Endothelial cell of umbilical vein (primary cell): ENCODE measurements at regions not wholly inside any gene's neighbourhood (a gene's known extent, or its start where the extent isn't known, plus 50 kb on each side); places are given as distances from the start of the nearest gene placed in this dataset.

Experiments used
- BruUV-seq: library from RNA; stranded (reverse); fragments of 400-500 nt; replicated peaks from 2 replicates; lab custom pipeline; 2021; lab: Mats Ljungman, UMichigan
- CTCF ChIA-PET: fragments of 300-600, 350-600 bp; sonication (Branson Sonifier 250); formaldehyde crosslinking; loops from one replicate; lab custom pipeline; 2021; ENCODE audit warnings: antibody characterized with exemption, inconsistent platforms; lab: Charles Lee
- POLR2A ChIA-PET: fragments of 300-600, 350-600 bp; sonication (Branson Sonifier 250); formaldehyde crosslinking; loops from one replicate; lab custom pipeline; 2021; ENCODE audit warnings: antibody characterized with exemption, inconsistent platforms; lab: Charles Lee
- DNase-seq: peaks from one replicate; pipeline ENCODE4 v3.0.0-alpha.2; 2011; ENCODE audit warnings: low read depth, low spot score
- FAIRE-seq: peaks from 2 replicates; lab custom pipeline; 2011; peaks lifted over from hg19 to GRCh38; lab: Jason Lieb, UNC
- H2AFZ ChIP-seq: 2 replicates; pipeline ENCODE4 v1.6.0; 2012; ENCODE audit warnings: low read depth, low read length, control low read depth, inconsistent platforms
- H3K27ac ChIP-seq: 2 replicates; pipeline ENCODE4 v1.5.1; 2011; ENCODE audit warnings: low read depth, mild to moderate bottlenecking, control low read depth, low read length, moderate library complexity; ENCODE audit not compliant: insufficient read depth
- H3K27me3 ChIP-seq, 2 experiments: 2 replicates each; pipeline versions ENCODE4 v1.6.0 to v1.6.1; 2011; ENCODE audit warnings: low read length in 2 of 2, mixed read lengths in 1 of 2; ENCODE audit not compliant: control insufficient read depth in 2 of 2, insufficient read depth in 2 of 2
- H3K36me3 ChIP-seq, 2 experiments: 2 replicates in 1 of 2; 3 replicates in 1 of 2; pipeline ENCODE4 v1.5.1; 2011; ENCODE audit warnings: low read length in 2 of 2, mild to moderate bottlenecking in 1 of 2, moderate library complexity in 1 of 2; ENCODE audit not compliant: control insufficient read depth in 2 of 2, insufficient read depth in 2 of 2; ENCODE audit errors: extremely low read depth in 1 of 2
- H3K4me1 ChIP-seq: 3 replicates; pipeline ENCODE4 v1.5.1; 2011; ENCODE audit warnings: mild to moderate bottlenecking, low read length; ENCODE audit not compliant: control insufficient read depth, insufficient read depth; ENCODE audit errors: extremely low read depth
- H3K4me2 ChIP-seq: 2 replicates; pipeline ENCODE4 v1.6.1; 2011; ENCODE audit warnings: low read length, control low read depth, mixed read lengths; ENCODE audit not compliant: insufficient read depth
- H3K4me3 ChIP-seq, 3 experiments: fragments of 200-600 bp in 1 of 3; sonication (generic), shearing (Covaris generic) in 1 of 3; replicated peaks in 1 of 3; 2 replicates each; pipeline ENCODE4 v1.5.1; 2011 to 2016; ENCODE audit warnings: control low read depth in 3 of 3, low read length in 3 of 3, mild to moderate bottlenecking in 2 of 3, inconsistent platforms in 1 of 3, low read depth in 1 of 3, moderate library complexity in 1 of 3; ENCODE audit not compliant: insufficient read depth in 1 of 3
- H3K79me2 ChIP-seq: 2 replicates; pipeline ENCODE4 v1.6.0; 2012; ENCODE audit warnings: low read length, inconsistent platforms; ENCODE audit not compliant: control insufficient read depth, insufficient read depth
- H3K9ac ChIP-seq: replicated peaks from 2 replicates; pipeline ENCODE3; 2011; ENCODE audit warnings: low read length, control low read depth; ENCODE audit not compliant: insufficient read depth; ENCODE audit errors: extremely low read depth
- H3K9me1 ChIP-seq: replicated peaks from 3 replicates; pipeline ENCODE4 v1.6.0; 2011; ENCODE audit warnings: mild to moderate bottlenecking, low read length; ENCODE audit not compliant: control insufficient read depth, insufficient read depth; ENCODE audit errors: extremely low read depth
- H3K9me3 ChIP-seq: replicated peaks from 2 replicates; pipeline ENCODE4 v1.5.1; 2012; ENCODE audit warnings: low read length, inconsistent platforms; ENCODE audit not compliant: control insufficient read depth, insufficient read depth
- H4K20me1 ChIP-seq: replicated peaks from 2 replicates; pipeline ENCODE3; 2011; ENCODE audit warnings: mild to moderate bottlenecking, low read length; ENCODE audit not compliant: control insufficient read depth, insufficient read depth; ENCODE audit errors: extremely low read depth
- EZH2 ChIP-seq: IDR thresholded peaks from 2 replicates; pipeline ENCODE4 v1.6.1; 2012; ENCODE audit warnings: borderline replicate concordance, low read depth, mild to moderate bottlenecking, moderate library complexity, low read length, inconsistent platforms; ENCODE audit not compliant: severe bottlenecking
- FOS ChIP-seq: IDR thresholded peaks from 2 replicates; pipeline ENCODE4 v1.6.1; 2011; ENCODE audit warnings: mild to moderate bottlenecking, low read length, moderate library complexity, borderline replicate concordance; ENCODE audit not compliant: insufficient read depth
- GATA2 ChIP-seq: IDR thresholded peaks from 2 replicates; pipeline ENCODE4 v1.7.0; 2011; ENCODE audit warnings: low read depth, mild to moderate bottlenecking, moderate library complexity, mixed read lengths, low read length; ENCODE audit not compliant: insufficient read length, insufficient read depth
- JUN ChIP-seq: IDR thresholded peaks from 2 replicates; pipeline ENCODE4 v1.6.1; 2011; ENCODE audit warnings: borderline replicate concordance, low read depth; ENCODE audit not compliant: insufficient read length, insufficient read depth
- MYC ChIP-seq: IDR thresholded peaks from one replicate; pipeline ENCODE4 v1.6.1; 2011; ENCODE audit warnings: mild to moderate bottlenecking, low read depth, low read length
- POLR2A ChIP-seq: IDR thresholded peaks from 2 replicates; pipeline ENCODE4 v1.6.1; 2012; ENCODE audit warnings: low read depth, mild to moderate bottlenecking, control low read depth, low read length
- POLR2AphosphoS5 ChIP-seq: IDR thresholded peaks from 2 replicates; pipeline ENCODE4 v1.6.1; 2012; ENCODE audit warnings: low read depth, mild to moderate bottlenecking, control low read depth, low read length, moderate library complexity; ENCODE audit not compliant: insufficient read depth
- dilution Hi-C: fragments of 300-500 bp; cut with MboI; formaldehyde crosslinking; loops from one replicate; pipeline ENCODE4 v1.15.0; 2019; ENCODE audit warnings: low sequenced_read_pairs; ENCODE audit not compliant: extremely low pct_ligation_motif_present
- intact Hi-C: fragments of 100-400 bp; cut with micrococcal nuclease; formaldehyde crosslinking; loops from one replicate; pipeline ENCODE4 v1.10.0; 2022
- TF ChIP-seq, protein P1 (sequence below): IDR thresholded peaks from 2 replicates; pipeline ENCODE4 v1.6.1; 2011; ENCODE audit not compliant: insufficient read depth, insufficient read length
- TF ChIP-seq, protein P2 (sequence below), 2 donors: IDR thresholded peaks; 1 replicate in 1 of 2; 2 replicates in 1 of 2; pipeline ENCODE4 v1.5.1; 2011; ENCODE audit warnings: low read length in 2 of 2, mild to moderate bottlenecking in 2 of 2, moderate library complexity in 2 of 2, control low read depth in 1 of 2, inconsistent platforms in 1 of 2, low read depth in 1 of 2; ENCODE audit not compliant: insufficient read depth in 1 of 2; ENCODE audit errors: extremely low read depth in 1 of 2

DNA sequence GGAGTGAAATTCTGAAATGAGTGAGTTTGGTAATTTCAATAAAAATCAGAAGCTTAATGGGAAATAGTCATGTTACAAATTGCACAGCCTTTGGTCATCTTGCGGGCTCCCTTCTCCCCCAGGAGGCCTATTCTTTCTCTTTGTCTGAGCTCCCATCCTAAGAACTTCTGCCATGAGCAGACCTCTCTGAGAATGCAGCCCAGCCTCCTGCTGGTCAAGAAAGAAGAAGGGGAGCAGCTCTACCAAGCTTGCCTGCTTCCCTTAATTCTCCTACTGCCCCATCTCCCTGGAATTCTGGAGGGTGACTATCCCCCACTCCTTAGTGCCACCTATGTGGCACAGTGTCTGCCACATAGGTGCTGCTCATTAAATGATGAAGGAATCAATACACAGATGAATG is 300.7 kb upstream of the DAB1 start:
- CTCF ChIA-PET = no interaction called here
- H2AFZ ChIP-seq = no peak overlapping the region
- BruUV-seq = no TSS peak
- dilution Hi-C loops = no loop called here
- H3K36me3 ChIP-seq = no peaks in the 10 kb centered on the region
- no peak overlapping the region for H3K9ac ChIP-seq
- DNase-seq (no peak), FAIRE-seq (no peak)
- H4K20me1 ChIP-seq = no peaks in the 10 kb centered on the region
- H3K4me1 ChIP-seq = no peaks in the 10 kb centered on the region
- H3K4me3 ChIP-seq = no peak overlapping the region
- POLR2A ChIA-PET = no interaction called here
- H3K9me3 ChIP-seq = no peaks in the 10 kb centered on the region
- intact Hi-C loops = no loop called here
- H3K9me1 ChIP-seq = no peaks in the 10 kb centered on the region
- H3K4me2 ChIP-seq = no peak overlapping the region
- TF ChIP-seq, protein P1, sequence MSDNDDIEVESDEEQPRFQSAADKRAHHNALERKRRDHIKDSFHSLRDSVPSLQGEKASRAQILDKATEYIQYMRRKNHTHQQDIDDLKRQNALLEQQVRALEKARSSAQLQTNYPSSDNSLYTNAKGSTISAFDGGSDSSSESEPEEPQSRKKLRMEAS = no peak
- TF ChIP-seq FOS = no peak
- no peak for TF ChIP-seq POLR2AphosphoS5
- TF ChIP-seq MYC = no peak
- TF ChIP-seq EZH2 = no peak
- TF ChIP-seq POLR2A = no peak
- TF ChIP-seq JUN = no peak
- TF ChIP-seq, protein P2, sequence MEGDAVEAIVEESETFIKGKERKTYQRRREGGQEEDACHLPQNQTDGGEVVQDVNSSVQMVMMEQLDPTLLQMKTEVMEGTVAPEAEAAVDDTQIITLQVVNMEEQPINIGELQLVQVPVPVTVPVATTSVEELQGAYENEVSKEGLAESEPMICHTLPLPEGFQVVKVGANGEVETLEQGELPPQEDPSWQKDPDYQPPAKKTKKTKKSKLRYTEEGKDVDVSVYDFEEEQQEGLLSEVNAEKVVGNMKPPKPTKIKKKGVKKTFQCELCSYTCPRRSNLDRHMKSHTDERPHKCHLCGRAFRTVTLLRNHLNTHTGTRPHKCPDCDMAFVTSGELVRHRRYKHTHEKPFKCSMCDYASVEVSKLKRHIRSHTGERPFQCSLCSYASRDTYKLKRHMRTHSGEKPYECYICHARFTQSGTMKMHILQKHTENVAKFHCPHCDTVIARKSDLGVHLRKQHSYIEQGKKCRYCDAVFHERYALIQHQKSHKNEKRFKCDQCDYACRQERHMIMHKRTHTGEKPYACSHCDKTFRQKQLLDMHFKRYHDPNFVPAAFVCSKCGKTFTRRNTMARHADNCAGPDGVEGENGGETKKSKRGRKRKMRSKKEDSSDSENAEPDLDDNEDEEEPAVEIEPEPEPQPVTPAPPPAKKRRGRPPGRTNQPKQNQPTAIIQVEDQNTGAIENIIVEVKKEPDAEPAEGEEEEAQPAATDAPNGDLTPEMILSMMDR (IDR thresholded peaks at IDR 0.05; ENCODE audit: extremely low read depth in 1 of 2, insufficient read depth in 1 of 2, low read depth in 1 of 2, low read length in 2 of 2) = no peak
- TF ChIP-seq GATA2 = no peak
- H3K27ac ChIP-seq = no peak overlapping the region
- no peaks in the 10 kb centered on the region for H3K79me2 ChIP-seq
- no peaks in the 10 kb centered on the region for H3K27me3 ChIP-seq
